Fibroblast of pulmonary artery (primary cell): ENCODE measurements at regions not wholly inside any gene's neighbourhood (a gene's known extent, or its start where the extent isn't known, plus 50 kb on each side); places are given as distances from the start of the nearest gene placed in this dataset.

Source experiments
- DNase-seq: peaks from one replicate; pipeline ENCODE4 v3.0.0-alpha.2; 2010; ENCODE audit warnings: low read depth
- H3K4me3 ChIP-seq: replicated peaks from 2 replicates; pipeline ENCODE4 v1.5.1; 2011; ENCODE audit warnings: low read depth, mild to moderate bottlenecking, control low read depth, low read length, moderate library complexity
- TF ChIP-seq, protein P1 (sequence below): IDR thresholded peaks from 2 replicates; pipeline ENCODE4 v1.5.1; 2011; ENCODE audit warnings: mild to moderate bottlenecking, control low read depth, low read length, inconsistent platforms; ENCODE audit errors: missing control alignments

DNA sequence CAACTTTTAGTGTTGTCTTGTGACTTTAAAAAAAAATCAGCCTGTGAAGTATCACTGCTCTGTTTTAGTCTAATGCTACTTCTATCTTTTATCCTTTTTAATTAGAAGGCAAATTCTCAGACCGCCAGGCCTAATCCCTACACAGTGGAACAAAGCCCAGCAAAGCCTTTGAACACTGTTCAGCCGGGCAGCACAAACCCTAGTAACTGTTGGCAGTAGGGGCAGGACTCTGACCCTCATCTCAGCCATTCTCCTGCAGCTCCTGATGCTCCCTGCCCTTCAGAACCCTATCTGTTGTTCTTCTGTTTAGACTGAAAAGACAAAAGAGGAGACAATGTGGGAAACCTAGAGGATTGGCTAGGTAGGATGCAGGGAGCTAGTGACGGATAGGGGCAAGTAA, 78.0 kb upstream of the OTX2 start:
- no peak overlapping the region for H3K4me3 ChIP-seq
- no peak for DNase-seq
- TF ChIP-seq, protein P1, sequence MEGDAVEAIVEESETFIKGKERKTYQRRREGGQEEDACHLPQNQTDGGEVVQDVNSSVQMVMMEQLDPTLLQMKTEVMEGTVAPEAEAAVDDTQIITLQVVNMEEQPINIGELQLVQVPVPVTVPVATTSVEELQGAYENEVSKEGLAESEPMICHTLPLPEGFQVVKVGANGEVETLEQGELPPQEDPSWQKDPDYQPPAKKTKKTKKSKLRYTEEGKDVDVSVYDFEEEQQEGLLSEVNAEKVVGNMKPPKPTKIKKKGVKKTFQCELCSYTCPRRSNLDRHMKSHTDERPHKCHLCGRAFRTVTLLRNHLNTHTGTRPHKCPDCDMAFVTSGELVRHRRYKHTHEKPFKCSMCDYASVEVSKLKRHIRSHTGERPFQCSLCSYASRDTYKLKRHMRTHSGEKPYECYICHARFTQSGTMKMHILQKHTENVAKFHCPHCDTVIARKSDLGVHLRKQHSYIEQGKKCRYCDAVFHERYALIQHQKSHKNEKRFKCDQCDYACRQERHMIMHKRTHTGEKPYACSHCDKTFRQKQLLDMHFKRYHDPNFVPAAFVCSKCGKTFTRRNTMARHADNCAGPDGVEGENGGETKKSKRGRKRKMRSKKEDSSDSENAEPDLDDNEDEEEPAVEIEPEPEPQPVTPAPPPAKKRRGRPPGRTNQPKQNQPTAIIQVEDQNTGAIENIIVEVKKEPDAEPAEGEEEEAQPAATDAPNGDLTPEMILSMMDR: no peak

- no peak overlapping the region for H3K4me3 ChIP-seq
- TF ChIP-seq, protein P1: no peak
- no peak for DNase-seq
Observed at GRCh38 chr14:56887216-56887615, 76.9 kb upstream of the OTX2 start.

- H3K4me3 ChIP-seq: no peak overlapping the region
- TF ChIP-seq, protein P1: no peak
- DNase-seq: no peak
Observed at GRCh38 chr14:56886471-56887062, 76.3 kb upstream of the OTX2 start.

- no peak overlapping the region for H3K4me3 ChIP-seq
- TF ChIP-seq, protein P1: no peak
- DNase-seq: no peak
Observed at GRCh38 chr14:56885825-56886224, 75.5 kb upstream of the OTX2 start.

- H3K4me3 ChIP-seq: no peak overlapping the region
- DNase-seq: no peak
- TF ChIP-seq, protein P1: no peak
Observed at GRCh38 chr14:56884617-56885016, 74.3 kb upstream of the OTX2 start.

DNA sequence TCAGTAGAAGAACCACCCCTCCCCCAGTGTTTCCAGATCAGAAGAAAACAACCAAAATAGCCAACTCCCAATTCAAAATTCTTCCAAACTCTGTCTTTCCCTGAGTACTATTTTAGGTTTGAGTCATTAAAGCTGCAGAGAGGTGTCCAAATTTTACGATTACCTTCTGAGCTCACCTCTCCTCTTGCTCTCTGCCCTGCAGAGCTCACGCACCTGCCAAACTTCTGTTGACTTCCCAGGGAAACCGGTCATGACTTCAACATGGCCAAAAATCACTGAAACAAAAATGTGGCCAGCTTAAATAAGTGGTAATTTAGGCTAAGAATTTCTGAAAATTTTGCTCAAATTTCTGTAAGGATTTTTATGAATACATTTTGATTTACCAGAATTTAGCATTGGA, 70.9 kb upstream of the OTX2 start:
- TF ChIP-seq, protein P1: no peak
- H3K4me3 ChIP-seq: no peak overlapping the region
- DNase-seq: no peak

DNA sequence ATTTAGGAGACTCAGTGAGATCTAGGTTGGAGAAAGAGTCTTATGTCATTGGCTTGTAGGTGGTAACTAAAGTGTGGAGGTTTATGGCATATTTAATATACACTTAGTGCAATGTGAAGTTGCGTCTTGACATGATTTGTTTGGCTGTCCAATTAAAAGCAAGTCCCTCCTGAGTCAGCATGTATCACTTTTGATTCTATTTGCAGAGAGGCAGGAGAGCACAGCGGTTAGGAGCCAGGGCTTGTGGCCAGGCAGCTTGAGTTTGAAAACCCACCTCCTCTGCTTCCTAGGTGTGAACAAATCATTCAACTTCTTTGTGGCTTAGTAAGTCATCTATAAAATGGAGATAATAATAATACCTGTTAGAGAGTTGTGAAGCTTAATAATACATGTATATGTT, 68.5 kb upstream of the OTX2 start:
- TF ChIP-seq, protein P1: no peak
- no peak for DNase-seq
- no peak overlapping the region for H3K4me3 ChIP-seq
